HG02970 (cell line): ENCODE measurements at regions not wholly inside any gene's neighbourhood (a gene's known extent, or its start where the extent isn't known, plus 50 kb on each side); places are given as distances from the start of the nearest gene placed in this dataset.

Experiments
- ATAC-seq: cut with Tn5 transposase; IDR thresholded peaks from one replicate; pipeline ENCODE4 v1.9.1; 2021; ENCODE audit warnings: mild to moderate bottlenecking, moderate library complexity, moderate number of reproducible peaks; ENCODE audit not compliant: unreplicated experiment, low FRiP score

DNA sequence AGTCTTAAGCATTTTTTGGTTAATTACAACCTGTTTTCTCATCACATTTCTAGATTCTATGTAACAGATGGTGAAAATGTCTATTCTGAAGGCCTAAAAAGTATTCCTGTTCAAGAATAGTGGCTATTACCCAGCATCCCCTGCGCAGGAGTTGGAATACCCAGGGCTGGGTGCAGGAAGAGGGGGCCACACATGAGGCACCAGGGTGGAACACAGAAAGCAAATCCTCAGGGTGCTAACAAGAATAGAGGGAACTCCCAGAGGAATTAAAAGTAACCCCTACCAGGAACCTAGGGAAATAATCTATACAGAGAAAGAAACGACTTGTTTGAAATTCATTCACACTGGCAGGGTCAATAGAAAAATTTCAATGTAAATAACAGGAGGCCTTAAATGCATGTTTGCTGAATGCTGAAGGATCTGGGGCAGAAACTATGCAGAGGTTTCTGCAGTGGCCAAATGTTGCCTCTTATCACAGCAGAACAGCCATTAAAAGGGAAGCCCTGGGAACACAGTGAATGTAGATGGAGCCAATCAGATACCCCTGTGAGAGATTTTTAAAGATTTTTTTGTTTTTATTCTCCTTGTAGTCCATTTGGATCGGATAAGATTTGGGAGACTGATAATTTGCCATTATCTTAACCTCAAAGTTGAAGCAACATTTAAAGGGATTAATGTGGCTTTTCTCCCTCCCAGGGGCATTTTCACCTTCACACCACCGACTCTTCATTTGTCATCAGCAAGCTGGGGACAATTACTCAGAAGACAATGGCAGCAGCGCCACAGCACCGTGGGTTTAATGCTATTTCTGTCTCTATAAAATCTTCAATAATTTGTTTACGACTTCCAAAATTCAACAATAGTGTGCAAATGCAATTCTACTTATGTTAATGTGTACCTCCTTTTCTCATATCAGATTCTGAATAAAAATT lies 196.0 kb upstream of the PSMD7 start:
- no peak for ATAC-seq

DNA sequence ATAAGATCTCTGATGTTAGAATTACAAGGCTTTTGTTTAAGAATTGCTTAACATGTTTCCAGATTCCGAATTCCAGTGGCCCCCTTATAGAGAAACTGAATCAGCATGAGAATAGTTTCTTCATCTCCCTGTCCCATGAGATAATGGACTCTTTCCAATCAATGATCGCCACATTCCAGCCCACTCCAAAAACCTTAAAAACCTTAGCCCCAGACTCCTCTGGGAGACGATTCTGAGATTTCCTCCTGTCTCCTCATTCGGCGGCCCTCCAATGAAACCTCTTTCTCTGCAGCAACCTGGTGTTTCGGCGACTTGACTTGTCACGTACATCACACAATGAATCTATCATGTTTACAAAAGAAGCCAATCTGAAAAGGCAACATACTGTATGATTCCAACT lies 197.1 kb upstream of the PSMD7 start:
- no peak for ATAC-seq

DNA sequence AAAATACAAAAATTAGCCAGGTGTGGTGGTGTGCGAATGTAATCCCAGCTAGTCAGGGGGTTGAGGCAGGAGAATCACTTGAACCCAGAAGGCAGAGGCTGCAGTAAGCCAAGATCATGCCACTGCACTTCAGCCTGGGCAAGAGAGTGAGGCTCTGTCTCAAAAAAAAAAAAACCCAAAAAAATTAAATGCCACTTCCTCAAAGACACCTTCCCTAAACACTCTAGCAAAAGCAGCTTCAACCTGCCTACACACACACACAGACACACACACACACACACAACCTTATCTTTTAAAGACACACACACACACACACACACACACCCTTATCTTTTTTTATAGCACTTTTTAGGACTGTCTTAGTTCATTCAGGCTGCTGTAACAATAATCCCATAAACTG lies 201.7 kb upstream of the PSMD7 start:
- no peak for ATAC-seq

DNA sequence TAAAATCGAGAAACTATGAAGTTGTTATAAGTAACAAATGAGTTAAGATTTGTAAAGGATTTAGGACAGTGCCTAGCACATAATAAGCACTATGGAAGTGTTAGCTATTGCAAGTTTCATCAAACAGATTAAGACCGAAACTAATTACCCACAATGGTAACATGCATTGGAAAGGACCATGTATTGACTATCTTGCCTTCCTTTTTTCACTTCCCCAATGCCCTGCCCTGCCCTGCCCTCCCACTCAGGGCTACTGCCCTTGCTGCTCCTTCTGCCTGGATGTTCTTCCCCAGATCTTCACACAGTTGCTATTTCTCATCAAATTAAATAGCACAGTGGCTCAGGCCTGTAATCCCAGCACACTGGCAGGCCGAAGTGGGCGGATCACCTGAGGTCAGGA lies 202.1 kb upstream of the PSMD7 start:
- no peak for ATAC-seq

DNA sequence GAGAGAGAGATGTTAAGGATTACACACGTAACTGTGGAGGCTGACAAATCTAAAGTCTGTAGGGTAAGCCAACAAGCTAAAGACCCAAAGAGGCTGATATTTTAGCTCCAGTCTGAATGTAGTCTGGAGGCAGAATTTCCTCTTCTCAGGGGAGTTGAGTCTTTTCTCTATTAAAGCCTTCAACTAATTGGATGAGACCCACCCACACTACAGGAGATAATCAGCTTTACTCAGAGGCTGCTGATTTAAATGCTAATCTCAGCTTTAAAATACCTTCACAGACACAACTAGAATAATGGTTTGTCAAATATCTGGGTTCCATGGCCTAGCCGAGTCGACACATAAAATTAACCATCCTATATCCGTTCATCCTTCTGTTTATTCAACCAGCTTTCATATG lies 204.3 kb upstream of the PSMD7 start:
- no peak for ATAC-seq

DNA sequence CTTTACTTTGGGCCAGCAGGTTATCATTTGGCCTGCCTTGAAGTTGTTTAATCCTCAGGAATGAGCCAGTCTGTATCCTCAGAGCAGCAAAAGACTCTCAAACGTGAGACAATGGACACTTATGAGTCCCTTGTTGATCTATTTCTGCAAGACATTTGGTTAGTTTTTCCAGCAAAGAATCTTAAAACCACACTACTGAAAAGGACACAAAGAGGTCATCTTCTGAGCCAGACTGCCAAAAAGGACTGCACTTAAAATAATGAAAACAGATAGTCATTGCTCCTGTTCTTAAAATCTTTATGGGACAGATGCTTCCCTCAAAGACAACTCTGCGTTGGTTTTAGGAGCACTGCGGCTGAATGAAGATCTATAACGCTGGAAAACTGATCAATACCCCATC lies 205.7 kb upstream of the PSMD7 start:
- no peak for ATAC-seq

DNA sequence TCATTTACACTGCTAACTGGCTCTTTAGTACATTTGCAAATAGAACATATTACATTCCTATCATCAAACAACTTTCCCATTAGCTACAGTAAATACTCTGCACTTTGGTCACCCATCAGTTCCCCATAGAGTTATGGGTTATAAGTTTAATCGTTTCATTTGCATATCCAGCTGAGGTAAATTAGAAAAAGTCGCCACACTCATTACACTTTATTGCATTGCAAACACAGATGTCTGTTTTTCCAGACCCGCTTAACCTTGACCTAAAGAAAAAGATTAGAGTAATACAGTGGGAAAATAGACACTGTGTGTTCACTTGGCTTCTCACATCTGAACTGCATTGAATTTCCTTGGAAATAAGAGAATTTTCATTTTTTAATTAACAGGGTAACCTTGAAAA lies 213.1 kb upstream of the PSMD7 start:
- ATAC-seq: no peak

DNA sequence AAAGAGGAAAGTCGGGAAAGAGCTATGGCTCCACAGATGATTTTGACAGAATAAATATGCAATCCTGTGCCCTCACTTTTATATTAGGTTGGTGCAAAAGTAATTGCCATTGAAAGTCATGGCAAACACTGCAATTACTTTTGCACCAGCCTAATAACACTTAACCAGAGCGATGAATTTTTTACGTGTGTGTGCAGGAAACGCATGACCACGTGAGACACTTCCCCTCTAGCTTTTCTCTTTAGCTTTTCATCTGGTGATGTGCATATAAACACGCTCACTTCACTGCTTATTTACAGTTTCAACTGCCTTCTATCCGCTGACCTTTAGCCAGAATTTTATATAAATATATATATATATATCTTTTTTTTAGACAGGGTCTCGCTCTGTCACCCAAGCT lies 216.3 kb upstream of the PSMD7 start:
- no peak for ATAC-seq

DNA sequence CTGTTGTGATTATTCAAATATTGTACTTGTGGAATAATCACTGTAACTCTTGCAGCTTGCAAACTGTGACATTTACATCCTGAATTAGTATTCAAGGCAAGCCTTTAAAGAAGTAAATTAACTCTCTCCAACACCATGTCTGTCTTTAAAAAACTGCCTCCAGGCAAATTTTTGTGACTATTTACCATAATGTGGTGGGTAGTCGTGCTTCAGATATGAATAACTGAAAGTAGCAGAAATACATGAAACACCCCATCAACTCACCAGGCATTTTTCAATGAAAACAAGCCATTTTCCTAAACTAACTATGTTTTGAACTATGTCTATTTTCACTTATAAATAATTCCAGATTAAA lies 217.4 kb upstream of the PSMD7 start:
- ATAC-seq: no peak

DNA sequence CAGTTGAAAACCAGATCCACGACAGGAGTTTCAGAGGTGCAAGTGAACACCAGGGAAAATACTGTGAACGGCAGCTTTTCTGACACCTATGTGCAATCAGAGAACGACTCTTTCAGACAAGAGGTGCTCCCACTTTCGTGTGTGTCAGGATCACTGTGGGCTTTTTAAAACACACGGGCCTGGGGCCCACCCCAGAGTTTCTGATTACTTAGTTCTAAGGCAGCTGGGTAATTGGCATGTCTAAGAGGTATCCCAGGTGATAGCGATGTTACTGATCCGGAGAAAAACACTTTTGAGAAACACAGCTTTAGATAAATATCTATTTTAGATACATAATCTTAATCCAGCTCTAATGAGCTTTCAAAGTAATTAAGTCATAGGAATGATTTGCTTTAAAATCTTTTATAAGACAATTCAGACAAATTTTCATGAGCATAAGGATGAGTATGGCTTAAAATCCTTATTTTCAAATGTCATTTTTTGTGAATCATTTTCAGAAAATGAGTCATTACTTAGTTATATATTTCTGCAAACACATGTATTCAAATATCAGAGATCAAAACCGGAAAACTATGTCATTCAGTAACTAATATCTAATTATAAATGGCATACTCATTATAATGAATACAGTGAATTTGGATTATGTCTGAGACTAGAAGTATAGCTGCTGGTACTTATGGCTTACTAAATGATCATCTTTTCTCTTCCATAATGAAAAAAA lies 217.9 kb upstream of the PSMD7 start:
- ATAC-seq: no peak

DNA sequence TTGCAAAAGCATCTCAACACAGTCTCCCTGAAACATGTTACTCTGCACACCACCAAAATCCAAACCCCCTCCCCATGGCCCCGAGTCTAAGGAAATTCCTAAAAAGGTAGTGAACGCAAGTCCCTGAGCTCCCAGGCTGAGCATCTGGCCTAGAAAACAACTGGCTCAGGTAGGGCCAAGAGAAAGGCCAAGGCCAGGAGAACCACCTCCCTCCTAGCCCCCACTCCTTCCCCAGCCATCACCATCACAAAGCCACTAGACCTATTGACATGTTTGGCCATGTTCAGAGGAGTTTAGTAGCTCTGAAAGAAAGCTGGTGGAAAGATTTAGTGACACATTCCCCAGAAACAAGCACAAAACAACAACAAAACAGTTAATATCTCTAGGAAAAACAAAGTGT lies 220.0 kb upstream of the PSMD7 start:
- ATAC-seq: no peak

DNA sequence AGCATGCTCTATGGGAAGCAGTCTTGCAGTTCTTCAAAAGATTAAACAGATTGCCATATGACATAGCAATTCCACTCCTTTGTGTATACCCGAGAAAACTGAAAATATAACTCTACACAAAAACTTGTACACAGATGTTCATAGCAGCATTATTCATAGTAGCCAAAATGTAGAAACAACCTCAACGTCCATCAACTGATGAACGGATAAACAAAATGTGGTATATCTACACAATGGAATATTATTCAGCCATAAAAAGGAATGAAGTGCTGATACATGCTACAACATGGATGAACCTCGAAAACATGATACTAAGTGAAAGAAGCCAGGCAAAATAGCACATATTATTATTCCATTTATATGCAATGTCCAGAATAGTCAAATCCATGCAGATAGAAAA lies 221.2 kb upstream of the PSMD7 start:
- no peak for ATAC-seq

DNA sequence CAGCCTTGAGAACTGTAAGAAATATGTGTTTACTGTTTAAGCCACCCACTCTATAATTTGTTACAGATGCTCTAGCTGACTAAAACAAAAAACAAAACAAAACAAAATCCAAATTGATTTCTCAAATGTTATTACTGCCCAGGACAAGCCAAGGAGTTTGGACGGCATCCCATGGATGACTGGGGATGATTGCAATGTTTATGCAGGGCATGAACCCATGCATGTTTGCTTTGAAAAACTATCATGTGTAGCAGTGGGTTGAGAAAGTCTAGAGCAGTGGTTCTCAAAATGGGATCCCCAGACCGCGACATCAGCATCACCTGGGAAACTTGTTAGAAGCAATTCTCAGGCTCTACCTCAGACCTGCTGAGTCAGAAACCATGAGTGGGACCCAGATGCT lies 223.2 kb upstream of the PSMD7 start:
- ATAC-seq: no peak

DNA sequence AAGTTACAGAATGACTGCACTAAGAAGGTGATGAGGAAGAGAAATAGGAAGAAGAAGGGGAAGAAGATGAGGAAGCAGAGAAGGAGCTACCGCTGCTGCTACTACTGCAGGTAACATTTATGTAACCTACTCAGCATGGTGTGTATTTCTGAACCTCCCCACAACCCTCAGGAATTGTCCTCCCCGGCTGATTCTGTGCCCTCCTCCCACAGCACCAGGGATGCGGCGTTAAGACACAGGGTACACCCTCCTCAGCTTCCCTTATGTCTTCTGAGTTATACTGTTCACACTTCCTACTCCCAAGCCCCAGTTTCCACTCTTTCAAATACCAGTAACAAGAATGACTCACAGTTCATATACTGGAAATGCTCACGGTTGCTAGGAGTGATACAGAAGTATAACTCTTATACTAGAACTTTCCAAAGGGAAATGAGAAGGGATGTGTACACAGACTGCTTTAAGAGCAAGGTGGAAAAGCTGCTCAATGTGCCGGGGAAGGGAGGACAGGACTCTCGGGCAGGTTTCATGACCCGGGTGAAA lies 224.5 kb upstream of the PSMD7 start:
- ATAC-seq: no peak

DNA sequence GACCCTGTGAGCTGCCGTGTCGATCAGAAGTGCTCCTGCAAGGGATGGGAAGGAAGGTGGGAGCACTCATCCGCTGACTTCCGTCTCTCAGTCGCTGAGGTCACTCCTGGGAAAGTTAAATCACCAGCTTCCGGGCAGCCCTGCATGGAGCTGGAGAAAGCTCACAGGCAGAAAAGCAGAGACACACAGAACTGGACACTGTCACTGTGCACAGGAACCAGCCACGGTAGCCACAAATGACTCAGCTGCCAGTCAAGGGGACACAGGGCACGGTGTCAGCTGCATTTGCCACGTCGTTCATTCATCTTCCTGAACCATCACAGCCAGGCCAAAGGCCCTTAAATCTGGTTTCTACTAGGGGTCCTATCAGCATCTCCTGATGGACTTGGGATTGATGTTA lies 226.4 kb upstream of the PSMD7 start:
- no peak for ATAC-seq

DNA sequence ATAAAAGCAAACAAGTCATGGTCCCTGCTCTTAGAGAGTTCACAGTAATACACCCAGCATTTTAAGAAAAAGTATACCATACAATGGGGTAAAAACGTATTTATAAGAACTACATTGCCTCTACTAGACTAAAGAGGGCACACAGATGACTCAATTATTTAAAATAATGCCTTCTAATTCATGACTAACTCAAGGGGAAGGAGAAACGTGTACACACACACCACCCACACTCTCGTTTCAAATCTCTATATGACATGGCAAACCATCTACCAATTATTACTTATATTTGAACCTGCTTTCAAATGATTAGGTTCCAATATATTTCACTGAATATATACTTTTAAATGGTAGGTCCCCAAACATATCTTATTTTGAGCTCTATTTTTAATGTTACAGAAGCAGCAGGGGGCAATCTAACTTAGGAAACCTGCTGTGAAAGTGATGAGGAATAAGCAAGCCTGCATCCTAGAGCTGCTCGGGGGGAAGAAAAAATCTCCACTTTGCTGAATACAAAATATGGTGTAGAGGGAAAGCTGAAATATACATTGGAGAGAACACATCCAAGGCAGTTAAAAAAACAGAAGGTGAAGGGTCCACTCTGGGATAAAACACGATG lies 232.4 kb upstream of the PSMD7 start:
- ATAC-seq: no peak

DNA sequence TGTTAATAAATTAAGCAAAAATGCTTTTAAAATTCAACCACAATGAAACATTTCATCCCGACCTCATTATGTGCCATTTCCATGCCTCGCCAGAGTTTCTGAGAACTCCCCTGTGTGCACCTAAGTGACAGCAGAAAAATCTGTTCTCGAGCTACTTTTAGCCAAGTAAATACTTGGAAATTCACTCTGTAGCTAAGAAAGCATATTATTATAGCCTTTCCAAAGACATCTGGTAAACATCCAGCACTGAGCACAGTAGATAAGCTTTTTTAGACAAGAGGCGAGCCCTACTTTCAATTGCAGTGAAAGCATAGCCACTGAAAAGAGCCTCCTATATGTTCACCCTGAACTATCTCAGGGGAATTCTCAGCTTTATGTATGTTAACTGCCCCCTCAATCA lies 242.8 kb upstream of the PSMD7 start:
- ATAC-seq: no peak

DNA sequence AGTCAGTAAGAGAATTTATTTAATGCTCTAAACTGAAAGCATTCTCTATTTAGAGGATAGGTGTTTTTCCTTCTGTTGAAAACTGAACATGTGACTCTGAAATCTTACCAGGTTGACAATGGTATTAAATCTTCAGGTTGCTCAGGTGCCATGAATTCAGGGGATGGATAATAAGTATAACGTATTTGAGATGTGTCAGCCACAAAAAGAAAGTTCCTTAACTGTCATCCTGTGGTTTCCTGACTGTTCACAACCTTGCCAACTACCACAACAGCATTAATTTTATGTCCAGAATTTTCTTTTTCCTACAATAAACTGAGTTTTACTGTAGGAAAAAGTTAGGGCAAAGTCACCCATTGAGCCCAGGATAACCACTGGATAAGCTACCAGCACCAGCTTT lies 243.3 kb upstream of the PSMD7 start:
- no peak for ATAC-seq

DNA sequence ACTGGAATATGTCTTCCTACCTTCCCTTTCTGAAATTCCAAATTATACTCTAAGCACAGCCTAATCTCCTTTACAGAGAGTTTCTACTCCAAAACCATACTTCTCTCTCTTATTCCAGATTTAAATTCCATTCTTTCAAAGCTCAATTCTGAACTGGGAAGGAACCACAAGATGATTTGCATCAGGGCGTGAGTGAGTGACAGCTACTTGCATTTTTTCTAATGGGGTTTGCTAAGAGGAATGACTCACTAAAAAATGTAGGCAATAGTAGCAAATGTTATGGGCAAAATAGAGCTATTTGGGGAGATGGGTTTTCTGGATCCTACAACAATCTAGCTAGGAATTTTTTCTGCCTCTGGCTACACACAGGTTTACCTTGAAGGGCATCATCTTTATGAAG lies 244.6 kb upstream of the PSMD7 start:
- ATAC-seq: no peak

DNA sequence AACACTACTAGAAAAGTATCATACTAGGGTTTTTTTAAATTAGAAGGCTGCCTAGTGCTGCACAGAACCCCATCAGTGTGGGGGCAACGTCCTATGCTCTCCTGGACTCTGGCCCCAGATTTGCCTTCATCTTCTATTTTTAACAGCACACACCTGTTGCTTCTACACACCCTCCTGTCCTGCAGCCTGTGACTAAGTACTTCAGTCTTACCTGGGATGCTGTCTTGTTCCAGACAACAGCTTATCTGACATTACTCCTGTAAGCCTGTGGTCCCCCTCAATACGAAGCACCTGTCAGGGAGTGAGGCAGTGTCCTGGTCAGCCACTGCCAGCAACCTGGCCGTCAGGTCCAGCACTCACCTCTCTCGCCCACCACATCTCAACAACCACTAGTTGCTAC lies 247.6 kb upstream of the PSMD7 start:
- no peak for ATAC-seq

DNA sequence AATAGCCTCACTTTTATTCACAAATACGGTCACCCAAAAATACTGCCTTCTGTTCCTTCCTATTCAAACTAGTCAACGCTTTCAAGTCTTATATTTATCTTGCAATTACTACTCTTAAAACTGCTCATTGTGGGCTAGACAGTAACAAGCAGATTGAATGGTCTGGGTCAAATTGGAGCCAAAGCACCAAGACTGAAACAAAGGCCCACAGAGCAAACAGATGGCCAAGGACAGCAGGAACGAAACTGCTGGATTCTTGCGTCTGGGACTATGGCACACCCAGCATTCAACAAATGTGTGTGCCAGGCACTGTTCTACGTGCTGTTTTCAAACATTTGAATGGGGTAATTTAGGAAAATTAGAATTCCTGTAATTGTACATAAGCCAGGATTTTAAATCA lies 250.1 kb upstream of the PSMD7 start:
- ATAC-seq: no peak
